CD14-positive monocyte (primary cell): ENCODE measurements at regions not wholly inside any gene's neighbourhood (a gene's known extent, or its start where the extent isn't known, plus 50 kb on each side); places are given as distances from the start of the nearest gene placed in this dataset.

Experiments
- DNase-seq, 3 donors: peaks; one replicate each; pipeline ENCODE4 v3.0.0-alpha.2; 2011 to 2022
- H2AFZ ChIP-seq: 2 replicates; pipeline ENCODE4 v1.6.0; 2012; ENCODE audit warnings: mild to moderate bottlenecking, low read depth, low read length, inconsistent platforms; ENCODE audit not compliant: insufficient read depth, poor library complexity, severe bottlenecking
- H3K27ac ChIP-seq, 2 donors: 1 replicate in 1 of 2; 2 replicates in 1 of 2; pipeline ENCODE4 v1.5.1; 2012 to 2013; ENCODE audit warnings: low read length in 2 of 2, control low read depth in 1 of 2, inconsistent platforms in 1 of 2, low read depth in 1 of 2, mild to moderate bottlenecking in 1 of 2
- H3K27me3 ChIP-seq, 2 donors: one replicate each; pipeline versions ENCODE4 v1.6.0 to v1.6.1; 2011 to 2013; ENCODE audit warnings: low read length in 2 of 2; ENCODE audit not compliant: control insufficient read depth in 2 of 2, insufficient read depth in 2 of 2
- H3K36me3 ChIP-seq, 2 donors: replicated peaks in 1 of 2; 1 replicate in 1 of 2; 2 replicates in 1 of 2; pipeline versions ENCODE4 v1.5.1 to v1.6.1; 2012 to 2013; ENCODE audit warnings: low read length in 2 of 2, control low read depth in 1 of 2, inconsistent platforms in 1 of 2, mild to moderate bottlenecking in 1 of 2; ENCODE audit not compliant: insufficient read depth in 2 of 2, control insufficient read depth in 1 of 2
- H3K4me1 ChIP-seq, 2 donors: 1 replicate in 1 of 2; 2 replicates in 1 of 2; pipeline versions ENCODE4 v1.5.1 to v1.6.1; 2012 to 2013; ENCODE audit warnings: low read length in 2 of 2, control low read depth in 1 of 2, inconsistent platforms in 1 of 2, mild to moderate bottlenecking in 1 of 2, moderate library complexity in 1 of 2; ENCODE audit not compliant: insufficient read depth in 2 of 2, control insufficient read depth in 1 of 2
- H3K4me2 ChIP-seq: replicated peaks from 2 replicates; pipeline ENCODE3; 2012; ENCODE audit warnings: low read length, moderate library complexity, mild to moderate bottlenecking; ENCODE audit not compliant: poor library complexity, severe bottlenecking; ENCODE audit errors: extremely low read depth
- H3K4me3 ChIP-seq, 3 experiments: fragments of 200-600 bp in 1 of 3; sonication (generic) in 1 of 3; replicated peaks in 1 of 3; 1 replicate in 2 of 3; 2 replicates in 1 of 3; pipeline ENCODE4 v1.5.1; 2011 to 2013; ENCODE audit warnings: low read length in 3 of 3, mild to moderate bottlenecking in 3 of 3, control low read depth in 2 of 3, low read depth in 2 of 3, inconsistent platforms in 1 of 3, moderate library complexity in 1 of 3
- H3K79me2 ChIP-seq: 2 replicates; pipeline ENCODE4 v1.6.0; 2012; ENCODE audit warnings: mild to moderate bottlenecking, control low read depth, inconsistent platforms, low read length, moderate library complexity; ENCODE audit not compliant: insufficient read depth
- H3K9ac ChIP-seq: 2 replicates; pipeline ENCODE4 v1.6.0; 2017; ENCODE audit warnings: low read length, mild to moderate bottlenecking; ENCODE audit not compliant: insufficient read depth, poor library complexity, severe bottlenecking
- H3K9me3 ChIP-seq, 2 donors: replicated peaks in 1 of 2; 1 replicate in 1 of 2; 2 replicates in 1 of 2; pipeline versions ENCODE4 v1.5.1 to v1.6.1; 2012 to 2013; ENCODE audit warnings: low read length in 2 of 2, control low read depth in 1 of 2; ENCODE audit not compliant: control insufficient read depth in 1 of 2, insufficient read depth in 1 of 2
- H4K20me1 ChIP-seq: 2 replicates; pipeline ENCODE4 v1.6.0; 2012; ENCODE audit warnings: mild to moderate bottlenecking, low read length, control low read depth, moderate library complexity; ENCODE audit not compliant: insufficient read depth
- H3K27ac Mint-ChIP-seq, 7 donors: one replicate each; pipeline ENCODE4 v1.8.0; 2020; ENCODE audit warnings: mild to moderate bottlenecking in 7 of 7, mixed read lengths in 7 of 7, moderate library complexity in 6 of 7, inconsistent platforms in 2 of 7
- H3K27me3 Mint-ChIP-seq, 3 donors: one replicate each; pipeline ENCODE4 v1.8.0; 2021 to 2022; ENCODE audit warnings: low read depth in 3 of 3, mild to moderate bottlenecking in 3 of 3, mixed read lengths in 3 of 3, moderate library complexity in 3 of 3, inconsistent platforms in 1 of 3
- H3K36me3 Mint-ChIP-seq, 2 donors: one replicate each; pipeline ENCODE4 v1.8.0; 2020; ENCODE audit warnings: mixed read lengths in 2 of 2, inconsistent platforms in 1 of 2, mild to moderate bottlenecking in 1 of 2
- H3K4me1 Mint-ChIP-seq: one replicate; pipeline ENCODE4 v1.8.0; 2020; ENCODE audit warnings: mild to moderate bottlenecking, mixed read lengths
- H3K4me3 Mint-ChIP-seq, 2 donors: one replicate each; pipeline ENCODE4 v1.8.0; 2020; ENCODE audit warnings: mild to moderate bottlenecking in 2 of 2, mixed read lengths in 2 of 2, moderate library complexity in 1 of 2
- H3K9me3 Mint-ChIP-seq, 7 donors: one replicate each; pipeline ENCODE4 v1.8.0; 2020 to 2022; ENCODE audit warnings: mixed read lengths in 7 of 7, mild to moderate bottlenecking in 6 of 7, moderate library complexity in 6 of 7, inconsistent platforms in 2 of 7
- CTCF ChIP-seq: fragments of 200-600 bp; IDR thresholded peaks from one replicate; pipeline ENCODE4 v1.8.0; 2022; ENCODE audit warnings: antibody characterized with exemption, mild to moderate bottlenecking
- WGBS: methylation state at CpG from one replicate; pipeline ENCODE4 v1.1.5; 2013; ENCODE audit warnings: missing lambda C conversion rate; ENCODE audit not compliant: insufficient coverage; 5-methylcytosine and 5-hydroxymethylcytosine counted together
- intact Hi-C, 2 donors: fragments of 100-400 bp; cut with micrococcal nuclease; formaldehyde crosslinking; loops; one replicate each; pipeline versions ENCODE4 v1.15.0 to v1.15.1; 2023

- Mint-ChIP-seq H3K36me3 (no peaks in the 10 kb centered on the region), H3K4me3 (no peak overlapping the region), H3K9me3 (peaks cover 0 to 9% (median 2%) of the 10 kb centered on the region in 7 donors), H3K27ac (no peak overlapping the region), H3K4me1 (no peaks in the 10 kb centered on the region), H3K27me3 (no peaks in the 10 kb centered on the region)
- no peak for DNase-seq
- intact Hi-C loops = no loop called here
- no peak overlapping the region for H3K9ac ChIP-seq
- no peak overlapping the region for H3K4me3 ChIP-seq
- no peaks in the 10 kb centered on the region for H3K4me1 ChIP-seq
- no peaks in the 10 kb centered on the region for H3K79me2 ChIP-seq
- H3K27ac ChIP-seq = no peak overlapping the region
- H3K4me2 ChIP-seq = no peak overlapping the region
- no peak overlapping the region for H2AFZ ChIP-seq
- H3K27me3 ChIP-seq = no peaks in the 10 kb centered on the region
- H3K9me3 ChIP-seq = no peaks in the 10 kb centered on the region
- 100% methylated on average over 4 of the region's 7 CpGs for WGBS
- no peaks in the 10 kb centered on the region for H3K36me3 ChIP-seq
- no peak for TF ChIP-seq CTCF
- no peaks in the 10 kb centered on the region for H4K20me1 ChIP-seq
Measured at GRCh38 chr5:92081958-92082712, 699.0 kb upstream of the ARRDC3 start.

- Mint-ChIP-seq H3K27me3 (no peaks in the 10 kb centered on the region), H3K36me3 (no peaks in the 10 kb centered on the region), H3K9me3 (peaks cover 0 to 8% (median 2%) of the 10 kb centered on the region in 7 donors), H3K4me3 (no peak overlapping the region), H3K27ac (no peak overlapping the region), H3K4me1 (no peaks in the 10 kb centered on the region)
- H3K79me2 ChIP-seq = no peaks in the 10 kb centered on the region
- H3K4me1 ChIP-seq = no peaks in the 10 kb centered on the region
- WGBS = 11% methylated on average over 2 of the region's 2 CpGs
- H4K20me1 ChIP-seq = no peaks in the 10 kb centered on the region
- H3K4me2 ChIP-seq = no peak overlapping the region
- no peak for TF ChIP-seq CTCF
- no peaks in the 10 kb centered on the region for H3K36me3 ChIP-seq
- no peak overlapping the region for H3K27ac ChIP-seq
- H2AFZ ChIP-seq = no peak overlapping the region
- no peak overlapping the region for H3K4me3 ChIP-seq
- H3K27me3 ChIP-seq = no peaks in the 10 kb centered on the region
- H3K9me3 ChIP-seq = peaks cover 10 to 14% of the 10 kb centered on the region in 2 donors
- DNase-seq = no peak
- intact Hi-C loops = no loop called here
- no peak overlapping the region for H3K9ac ChIP-seq
Measured at GRCh38 chr5:92070786-92071185, 687.7 kb upstream of the ARRDC3 start.
